Astrocyte (in vitro differentiated cells and primary cell): ENCODE measurements at regions not wholly inside any gene's neighbourhood (a gene's known extent, or its start where the extent isn't known, plus 50 kb on each side); places are given as distances from the start of the nearest gene placed in this dataset.

ENCODE experiments used
- DNase-seq: peaks from one replicate; pipeline ENCODE4 v3.0.0-alpha.2; 2010; ENCODE audit warnings: low read depth
- FAIRE-seq: peaks from 2 replicates; lab custom pipeline; 2011; peaks lifted over from hg19 to GRCh38; lab: Jason Lieb, UNC
- H2AFZ ChIP-seq: 2 replicates; pipeline ENCODE4 v1.6.0; 2012; ENCODE audit warnings: low read depth, low read length, inconsistent platforms
- H3K27ac ChIP-seq: 2 replicates; pipeline ENCODE4 v1.5.1; 2011; ENCODE audit warnings: low read depth, low read length, inconsistent platforms
- H3K27me3 ChIP-seq: 2 replicates; pipeline ENCODE4 v1.6.0; 2011; ENCODE audit warnings: low read length, inconsistent platforms; ENCODE audit not compliant: insufficient read depth
- H3K36me3 ChIP-seq: 2 replicates; pipeline ENCODE4 v1.5.1; 2011; ENCODE audit warnings: low read length, inconsistent platforms; ENCODE audit not compliant: insufficient read depth
- H3K4me1 ChIP-seq: 2 replicates; pipeline ENCODE4 v1.5.1; 2011; ENCODE audit warnings: low read length, inconsistent platforms; ENCODE audit not compliant: insufficient read depth
- H3K4me2 ChIP-seq: 2 replicates; pipeline ENCODE4 v1.6.0; 2012; ENCODE audit warnings: low read length, inconsistent platforms
- H3K4me3 ChIP-seq: 2 replicates; pipeline ENCODE4 v1.5.1; 2011; ENCODE audit warnings: low read depth, mild to moderate bottlenecking, low read length, inconsistent platforms; ENCODE audit not compliant: insufficient read depth
- H3K79me2 ChIP-seq: 2 replicates; pipeline ENCODE4 v1.6.0; 2012; ENCODE audit warnings: mild to moderate bottlenecking, low read length, inconsistent platforms; ENCODE audit not compliant: insufficient read depth
- H3K9ac ChIP-seq: 2 replicates; pipeline ENCODE4 v1.6.0; 2012; ENCODE audit warnings: mild to moderate bottlenecking, low read length, inconsistent platforms
- H3K9me3 ChIP-seq: 2 replicates; pipeline ENCODE4 v1.5.1; 2012; ENCODE audit warnings: low read depth, mild to moderate bottlenecking, low read length, inconsistent platforms; ENCODE audit not compliant: insufficient read depth
- H4K20me1 ChIP-seq: 2 replicates; pipeline ENCODE4 v1.6.0; 2012; ENCODE audit warnings: low read length, inconsistent platforms; ENCODE audit not compliant: insufficient read depth
- H3K27ac Mint-ChIP-seq: one replicate; pipeline ENCODE4 v1.8.0; 2021; ENCODE audit warnings: mild to moderate bottlenecking, mixed read lengths; ENCODE audit not compliant: unreplicated experiment
- H3K27me3 Mint-ChIP-seq: one replicate; pipeline ENCODE4 v1.8.0; 2021; ENCODE audit warnings: low read depth, mixed read lengths; ENCODE audit not compliant: unreplicated experiment
- H3K36me3 Mint-ChIP-seq: one replicate; pipeline ENCODE4 v1.8.0; 2021; ENCODE audit warnings: low read depth, mixed read lengths; ENCODE audit not compliant: unreplicated experiment
- H3K4me1 Mint-ChIP-seq: one replicate; pipeline ENCODE4 v1.8.0; 2021; ENCODE audit warnings: low read depth, mixed read lengths; ENCODE audit not compliant: unreplicated experiment
- H3K4me3 Mint-ChIP-seq: one replicate; pipeline ENCODE4 v1.8.0; 2021; ENCODE audit warnings: mild to moderate bottlenecking, moderate library complexity, mixed read lengths; ENCODE audit not compliant: unreplicated experiment
- H3K9me3 Mint-ChIP-seq: one replicate; pipeline ENCODE4 v1.8.0; 2021; ENCODE audit warnings: mild to moderate bottlenecking, mixed read lengths; ENCODE audit not compliant: unreplicated experiment
- CTCF ChIP-seq: IDR thresholded peaks from 2 replicates; pipeline ENCODE4 v1.5.1; 2011; ENCODE audit warnings: low read depth, mild to moderate bottlenecking, inconsistent platforms, low read length, moderate library complexity; ENCODE audit not compliant: insufficient read depth
- EZH2 ChIP-seq: IDR thresholded peaks from 2 replicates; pipeline ENCODE4 v1.6.1; 2012; ENCODE audit warnings: mild to moderate bottlenecking, low read length, inconsistent platforms; ENCODE audit not compliant: insufficient read depth

GRCh38 chr12:105761075-105761474 is 377.7 kb downstream of the NUAK1 start:
- no peak overlapping the region for H3K9ac ChIP-seq
- Mint-ChIP-seq H3K27me3 (no peaks in the 10 kb centered on the region), H3K9me3 (peaks cover 2% of the 10 kb centered on the region), H3K36me3 (no peaks in the 10 kb centered on the region), H3K4me1 (peaks cover 7% of the 10 kb centered on the region), H3K4me3 (no peak overlapping the region), H3K27ac (peak overlapping the region; percentile 27)
- no peaks in the 10 kb centered on the region for H4K20me1 ChIP-seq
- H2AFZ ChIP-seq, result no peak overlapping the region
- H3K9me3 ChIP-seq, result no peaks in the 10 kb centered on the region
- DNase-seq, result peak; percentile 61
- no peak overlapping the region for H3K4me2 ChIP-seq
- no peaks in the 10 kb centered on the region for H3K4me1 ChIP-seq
- FAIRE-seq, result no peak
- H3K79me2 ChIP-seq, result no peaks in the 10 kb centered on the region
- no peaks in the 10 kb centered on the region for H3K36me3 ChIP-seq
- no peaks in the 10 kb centered on the region for H3K27me3 ChIP-seq
- H3K4me3 ChIP-seq, result no peak overlapping the region
- H3K27ac ChIP-seq, result no peak overlapping the region
- TF ChIP-seq CTCF, result no peak
- no peak for TF ChIP-seq EZH2

GRCh38 chr12:105764216-105764835 is 374.4 kb downstream of the NUAK1 start:
- Mint-ChIP-seq H3K36me3 (no peaks in the 10 kb centered on the region), H3K4me3 (no peak overlapping the region), H3K9me3 (peaks cover 2% of the 10 kb centered on the region), H3K27ac (no peak overlapping the region), H3K4me1 (peaks cover 7% of the 10 kb centered on the region), H3K27me3 (no peaks in the 10 kb centered on the region)
- Histone ChIP-seq H3K27me3 (no peaks in the 10 kb centered on the region), H3K27ac (no peak overlapping the region), H2AFZ (no peak overlapping the region), H3K36me3 (no peaks in the 10 kb centered on the region), H3K4me1 (no peaks in the 10 kb centered on the region), H3K4me3 (no peak overlapping the region), H3K9ac (no peak overlapping the region), H3K4me2 (no peak overlapping the region), H3K9me3 (no peaks in the 10 kb centered on the region), H4K20me1 (no peaks in the 10 kb centered on the region), H3K79me2 (no peaks in the 10 kb centered on the region)
- TF ChIP-seq CTCF (no peak), EZH2 (no peak)
- FAIRE-seq, result no peak
- DNase-seq, result peak; percentile 92
